Keratinocyte (primary cell): ENCODE measurements at regions not wholly inside any gene's neighbourhood (a gene's known extent, or its start where the extent isn't known, plus 50 kb on each side); places are given as distances from the start of the nearest gene placed in this dataset.

ENCODE experiments used
- CTCF ChIP-seq, 3 experiments: IDR thresholded peaks in 1 of 3; conservative IDR thresholded peaks in 1 of 3; optimal IDR thresholded peaks in 1 of 3; 2 replicates in 2 of 3; 3 replicates in 1 of 3; pipeline versions ENCODE3 to v1.5.1; 2011; ENCODE audit warnings: low read length in 3 of 3, mild to moderate bottlenecking in 3 of 3, moderate library complexity in 2 of 3, control low read depth in 1 of 3, inconsistent platforms in 1 of 3; ENCODE audit not compliant: insufficient read depth in 2 of 3; ENCODE audit errors: extremely low read depth in 1 of 3
- EZH2 ChIP-seq: IDR thresholded peaks from one replicate; pipeline ENCODE4 v1.6.1; 2012; ENCODE audit warnings: inconsistent platforms, mild to moderate bottlenecking, low read length, moderate library complexity

- no peak for TF ChIP-seq CTCF (optimal IDR thresholded peaks at IDR 0.05 in 1 of 3, IDR thresholded peaks at IDR 0.05 in 1 of 3, conservative IDR thresholded peaks at IDR 0.05 in 1 of 3; ENCODE audit: extremely low read depth in 1 of 3, insufficient read depth in 2 of 3, low read length in 3 of 3)
- no peak for TF ChIP-seq EZH2
These were observed 126.9 kb downstream of the MRPL14 start for GRCh38 chr6:44000164-44000842.
